Activated T-helper 2 cell treated with anti-CD3 and anti-CD28 coated beads, Interferon-gamma antibody, Interleukin-2, Interleukin-4, amounts not matched to agents 10 μg/mL and 5 μg/mL and 100 μg/mL, durations not matched to agents 14 hours and 24 hours and 36 hours (primary cell): ENCODE measurements at regions not wholly inside any gene's neighbourhood (a gene's known extent, or its start where the extent isn't known, plus 50 kb on each side); places are given as distances from the start of the nearest gene placed in this dataset.

Experiments used
- DNase-seq: peaks from one replicate; pipeline ENCODE4 v3.0.0; 2021; ENCODE audit warnings: low spot score
- H3K27ac Mint-ChIP-seq: one replicate; pipeline ENCODE4 v1.8.0; 2021; ENCODE audit warnings: mixed read lengths
- H3K27me3 Mint-ChIP-seq: one replicate; pipeline ENCODE4 v1.8.0; 2021; ENCODE audit warnings: low read depth, mixed read lengths
- H3K36me3 Mint-ChIP-seq: one replicate; pipeline ENCODE4 v1.8.0; 2021; ENCODE audit warnings: low read depth, mixed read lengths
- H3K4me1 Mint-ChIP-seq: one replicate; pipeline ENCODE4 v1.8.0; 2021; ENCODE audit warnings: low read depth, mixed read lengths
- H3K4me3 Mint-ChIP-seq: one replicate; pipeline ENCODE4 v1.8.0; 2021; ENCODE audit warnings: low read depth, mild to moderate bottlenecking, moderate library complexity, mixed read lengths
- H3K9me3 Mint-ChIP-seq: one replicate; pipeline ENCODE4 v1.8.0; 2021; ENCODE audit warnings: mixed read lengths
- intact Hi-C: fragments of 100-400 bp; cut with micrococcal nuclease; formaldehyde crosslinking; loops from one replicate; pipeline ENCODE4 v1.15.1; 2023

GRCh38 chrX:128105659-128106058 is 53.5 kb upstream of the ACTRT1 start:
- Mint-ChIP-seq H3K4me1 (no peaks in the 10 kb centered on the region), H3K27me3 (no peaks in the 10 kb centered on the region), H3K4me3 (no peak overlapping the region), H3K27ac (no peak overlapping the region), H3K36me3 (no peaks in the 10 kb centered on the region), H3K9me3 (no peaks in the 10 kb centered on the region)
- DNase-seq = no peak
- intact Hi-C loops = no loop called here
